Activated CD4-positive, alpha-beta memory T cell treated with anti-CD3 and anti-CD28 coated beads for 36 hours (primary cell): ENCODE measurements at regions not wholly inside any gene's neighbourhood (a gene's known extent, or its start where the extent isn't known, plus 50 kb on each side); places are given as distances from the start of the nearest gene placed in this dataset.
"Not testable (repeated sequence)": the region's sequence is repeated elsewhere in the genome, so short reads cannot be mapped to it uniquely, and the experiment has no call there.

Source experiments
- CTCF ChIA-PET: fragments of 350-600 bp; sonication (Branson Sonifier 250); formaldehyde crosslinking; loops from one replicate; lab custom pipeline; 2021; ENCODE audit warnings: antibody characterized with exemption, inconsistent platforms; lab: Charles Lee
- POLR2A ChIA-PET: fragments of 350-600 bp; sonication (Branson Sonifier 250); formaldehyde crosslinking; loops from one replicate; lab custom pipeline; 2021; ENCODE audit warnings: antibody characterized with exemption; lab: Charles Lee
- DNase-seq: peaks from one replicate; pipeline ENCODE4 v3.0.0-alpha.2; 2020
- H3K27ac Mint-ChIP-seq: one replicate; pipeline ENCODE4 v1.8.0; 2021; ENCODE audit warnings: mixed read lengths
- H3K27me3 Mint-ChIP-seq: one replicate; pipeline ENCODE4 v1.8.0; 2021; ENCODE audit warnings: mixed read lengths
- H3K36me3 Mint-ChIP-seq: one replicate; pipeline ENCODE4 v1.8.0; 2021; ENCODE audit warnings: mixed read lengths
- H3K4me1 Mint-ChIP-seq: one replicate; pipeline ENCODE4 v1.8.0; 2021; ENCODE audit warnings: low read depth, mixed read lengths
- H3K4me3 Mint-ChIP-seq: one replicate; pipeline ENCODE4 v1.8.0; 2021; ENCODE audit warnings: mild to moderate bottlenecking, mixed read lengths
- H3K9me3 Mint-ChIP-seq: one replicate; pipeline ENCODE4 v1.8.0; 2021; ENCODE audit warnings: mixed read lengths
- intact Hi-C: fragments of 100-400 bp; cut with micrococcal nuclease; formaldehyde crosslinking; loops from one replicate; pipeline ENCODE4 v1.15.1; 2023

- H3K4me1 Mint-ChIP-seq, POLR2A ChIA-PET, CTCF ChIA-PET, intact Hi-C loops, H3K36me3 Mint-ChIP-seq, H3K9me3 Mint-ChIP-seq, H3K4me3 Mint-ChIP-seq, H3K27ac Mint-ChIP-seq, H3K27me3 Mint-ChIP-seq, DNase-seq: not testable (repeated sequence)
Observed at GRCh38 chr15:77890911-77891801, 186.4 kb downstream of the TBC1D2B start.

GRCh38 chr15:77889828-77890725 lies 187.4 kb downstream of the TBC1D2B start:
- CTCF ChIA-PET, POLR2A ChIA-PET, H3K4me3 Mint-ChIP-seq, intact Hi-C loops, H3K9me3 Mint-ChIP-seq, H3K27ac Mint-ChIP-seq, H3K36me3 Mint-ChIP-seq, DNase-seq, H3K27me3 Mint-ChIP-seq, H3K4me1 Mint-ChIP-seq: not testable (repeated sequence)

- DNase-seq: no peak
- no peak overlapping the region for H3K4me3 Mint-ChIP-seq
- H3K4me1 Mint-ChIP-seq: no peaks in the 10 kb centered on the region
- intact Hi-C loops: no loop called here
- no peaks in the 10 kb centered on the region for H3K27me3 Mint-ChIP-seq
- H3K36me3 Mint-ChIP-seq: no peaks in the 10 kb centered on the region
- H3K9me3 Mint-ChIP-seq: no peaks in the 10 kb centered on the region
- ChIA-PET POLR2A (no interaction called here), CTCF (no interaction called here)
- H3K27ac Mint-ChIP-seq: no peak overlapping the region
Observed at GRCh38 chr15:77889009-77889806, 188.3 kb downstream of the TBC1D2B start.

- POLR2A ChIA-PET, H3K4me1 Mint-ChIP-seq, H3K4me3 Mint-ChIP-seq, H3K27ac Mint-ChIP-seq, CTCF ChIA-PET, DNase-seq, H3K36me3 Mint-ChIP-seq, intact Hi-C loops, H3K27me3 Mint-ChIP-seq, H3K9me3 Mint-ChIP-seq: not testable (repeated sequence)
Observed at GRCh38 chr15:77887563-77888429, 189.7 kb downstream of the TBC1D2B start.

GRCh38 chr15:77886805-77887448 lies 190.6 kb downstream of the TBC1D2B start:
- H3K27ac Mint-ChIP-seq: no peak overlapping the region

GRCh38 chr15:77885877-77886500 lies 191.5 kb downstream of the TBC1D2B start:
- intact Hi-C loops, H3K36me3 Mint-ChIP-seq, H3K9me3 Mint-ChIP-seq, CTCF ChIA-PET, H3K4me3 Mint-ChIP-seq, H3K27ac Mint-ChIP-seq, H3K4me1 Mint-ChIP-seq, DNase-seq, POLR2A ChIA-PET, H3K27me3 Mint-ChIP-seq: not testable (repeated sequence)

More at GRCh38 chr15:77886805-77887448, 190.6 kb downstream of the TBC1D2B start:
- Mint-ChIP-seq H3K27me3 (no peaks in the 10 kb centered on the region), H3K36me3 (no peaks in the 10 kb centered on the region), H3K4me3 (no peak overlapping the region), H3K4me1 (no peaks in the 10 kb centered on the region), H3K9me3 (no peaks in the 10 kb centered on the region)
- ChIA-PET CTCF (no interaction called here), POLR2A (no interaction called here)
- intact Hi-C loops: no loop called here
- no peak for DNase-seq

GRCh38 chr15:77883012-77883411 lies 194.5 kb downstream of the TBC1D2B start:
- H3K27ac Mint-ChIP-seq, CTCF ChIA-PET, H3K4me3 Mint-ChIP-seq, intact Hi-C loops, H3K27me3 Mint-ChIP-seq, H3K4me1 Mint-ChIP-seq, DNase-seq, POLR2A ChIA-PET, H3K9me3 Mint-ChIP-seq, H3K36me3 Mint-ChIP-seq: not testable (repeated sequence)

- H3K27ac Mint-ChIP-seq: no peak overlapping the region
- DNase-seq: no peak
- no peak overlapping the region for H3K4me3 Mint-ChIP-seq
- H3K4me1 Mint-ChIP-seq: no peaks in the 10 kb centered on the region
- POLR2A ChIA-PET: no interaction called here
- H3K27me3 Mint-ChIP-seq: no peaks in the 10 kb centered on the region
- H3K36me3 Mint-ChIP-seq: no peaks in the 10 kb centered on the region
- CTCF ChIA-PET: no interaction called here
- H3K9me3 Mint-ChIP-seq: no peaks in the 10 kb centered on the region
- intact Hi-C loops: no loop called here
Observed at GRCh38 chr15:77881950-77882349, 195.6 kb downstream of the TBC1D2B start.

- H3K27ac Mint-ChIP-seq, intact Hi-C loops, DNase-seq, POLR2A ChIA-PET, H3K36me3 Mint-ChIP-seq, CTCF ChIA-PET, H3K27me3 Mint-ChIP-seq, H3K9me3 Mint-ChIP-seq, H3K4me1 Mint-ChIP-seq, H3K4me3 Mint-ChIP-seq: not testable (repeated sequence)
Observed at GRCh38 chr15:77881535-77881934, 196.0 kb downstream of the TBC1D2B start.

- H3K27ac Mint-ChIP-seq, intact Hi-C loops, H3K36me3 Mint-ChIP-seq, H3K9me3 Mint-ChIP-seq, POLR2A ChIA-PET, H3K4me3 Mint-ChIP-seq, H3K27me3 Mint-ChIP-seq, CTCF ChIA-PET, DNase-seq, H3K4me1 Mint-ChIP-seq: not testable (repeated sequence)
Observed at GRCh38 chr15:77879466-77879865, 198.0 kb downstream of the TBC1D2B start.
